Hepatocyte (in vitro differentiated cells): ENCODE measurements at regions not wholly inside any gene's neighbourhood (a gene's known extent, or its start where the extent isn't known, plus 50 kb on each side); places are given as distances from the start of the nearest gene placed in this dataset.
A peak's percentile ranks its signal among the peaks of the same experiment; 100 is the strongest.

Experiments
- DNase-seq: peaks from one replicate; pipeline ENCODE4 v3.0.0-alpha.2; 2016; ENCODE audit warnings: low spot score
- H2AFZ ChIP-seq: fragments of 200-600 bp; sonication (generic); 2 replicates; pipeline ENCODE4 v1.6.0; 2016; ENCODE audit warnings: antibody characterized with exemption, mild to moderate bottlenecking
- H3K27ac ChIP-seq: fragments of 200-600 bp; sonication (generic); 2 replicates; pipeline ENCODE4 v1.5.1; 2016; ENCODE audit warnings: mild to moderate bottlenecking
- H3K27me3 ChIP-seq: fragments of 200-600 bp; sonication (generic); 2 replicates; pipeline ENCODE4 v1.6.1; 2016
- H3K36me3 ChIP-seq: fragments of 200-600 bp; sonication (generic); replicated peaks from 2 replicates; pipeline ENCODE4 v1.5.1; 2016; ENCODE audit warnings: low read depth; ENCODE audit not compliant: insufficient read depth
- H3K4me1 ChIP-seq: fragments of 200-600 bp; sonication (generic); 2 replicates; pipeline ENCODE4 v1.5.1; 2016; ENCODE audit warnings: mild to moderate bottlenecking, moderate library complexity; ENCODE audit not compliant: insufficient read depth
- H3K4me2 ChIP-seq: fragments of 200-600 bp; sonication (generic); 2 replicates; pipeline ENCODE4 v1.6.0; 2016
- H3K4me3 ChIP-seq: fragments of 200-600 bp; sonication (generic); 2 replicates; pipeline ENCODE4 v1.5.1; 2016; ENCODE audit warnings: mild to moderate bottlenecking
- H3K79me2 ChIP-seq: fragments of 200-600 bp; sonication (generic); 2 replicates; pipeline ENCODE4 v1.6.0; 2017; ENCODE audit warnings: mild to moderate bottlenecking
- H3K9me2 ChIP-seq: fragments of 200-600 bp; sonication (generic); replicated peaks from 2 replicates; pipeline ENCODE4 v1.6.0; 2017; ENCODE audit warnings: mild to moderate bottlenecking; ENCODE audit not compliant: insufficient read depth
- H3K9me3 ChIP-seq: fragments of 200-600 bp; sonication (generic); 2 replicates; pipeline ENCODE4 v1.5.1; 2016; ENCODE audit warnings: low read depth, mild to moderate bottlenecking
- H4K20me1 ChIP-seq: fragments of 200-600 bp; sonication (generic); 2 replicates; pipeline ENCODE4 v1.6.0; 2016; ENCODE audit warnings: mild to moderate bottlenecking; ENCODE audit not compliant: insufficient read depth, poor library complexity, severe bottlenecking
- EZH2 ChIP-seq: fragments of 200-600 bp; sonication (generic); IDR thresholded peaks from 2 replicates; pipeline ENCODE4 v1.6.1; 2016; ENCODE audit warnings: antibody characterized with exemption, mild to moderate bottlenecking, borderline replicate concordance
- EZH2phosphoT487 ChIP-seq: fragments of 200-600 bp; sonication (generic); IDR thresholded peaks from one replicate; pipeline ENCODE4 v1.6.1; 2018; ENCODE audit warnings: antibody characterized with exemption, mild to moderate bottlenecking, low read depth, moderate library complexity; ENCODE audit not compliant: unreplicated experiment, severe bottlenecking
- WGBS: methylation state at CpG from one replicate; pipeline ENCODE4 v1.1.6; 2016; ENCODE audit warnings: low lambda C conversion rate; ENCODE audit errors: missing lambda C conversion rate; 5-methylcytosine and 5-hydroxymethylcytosine counted together
- TF ChIP-seq, protein P1 (sequence below): fragments of 200-600 bp; sonication (generic); IDR thresholded peaks from 2 replicates; pipeline ENCODE4 v1.5.1; 2016; ENCODE audit warnings: antibody characterized with exemption, mild to moderate bottlenecking; ENCODE audit not compliant: poor library complexity

GRCh38 chr9:111152614-111153406 is 114.5 kb upstream of the LPAR1 start:
- no peaks in the 10 kb centered on the region for H4K20me1 ChIP-seq
- H3K9me2 ChIP-seq = no peaks in the 10 kb centered on the region
- no peaks in the 10 kb centered on the region for H3K9me3 ChIP-seq
- H3K27me3 ChIP-seq = no peaks in the 10 kb centered on the region
- H3K4me1 ChIP-seq = no peaks in the 10 kb centered on the region
- H3K27ac ChIP-seq = no peak overlapping the region
- WGBS = 40% methylated on average over 2 of the region's 2 CpGs
- no peaks in the 10 kb centered on the region for H3K79me2 ChIP-seq
- DNase-seq = no peak
- no peak overlapping the region for H3K4me2 ChIP-seq
- no peak overlapping the region for H2AFZ ChIP-seq
- H3K4me3 ChIP-seq = no peak overlapping the region
- no peak for TF ChIP-seq EZH2
- TF ChIP-seq, protein P1, sequence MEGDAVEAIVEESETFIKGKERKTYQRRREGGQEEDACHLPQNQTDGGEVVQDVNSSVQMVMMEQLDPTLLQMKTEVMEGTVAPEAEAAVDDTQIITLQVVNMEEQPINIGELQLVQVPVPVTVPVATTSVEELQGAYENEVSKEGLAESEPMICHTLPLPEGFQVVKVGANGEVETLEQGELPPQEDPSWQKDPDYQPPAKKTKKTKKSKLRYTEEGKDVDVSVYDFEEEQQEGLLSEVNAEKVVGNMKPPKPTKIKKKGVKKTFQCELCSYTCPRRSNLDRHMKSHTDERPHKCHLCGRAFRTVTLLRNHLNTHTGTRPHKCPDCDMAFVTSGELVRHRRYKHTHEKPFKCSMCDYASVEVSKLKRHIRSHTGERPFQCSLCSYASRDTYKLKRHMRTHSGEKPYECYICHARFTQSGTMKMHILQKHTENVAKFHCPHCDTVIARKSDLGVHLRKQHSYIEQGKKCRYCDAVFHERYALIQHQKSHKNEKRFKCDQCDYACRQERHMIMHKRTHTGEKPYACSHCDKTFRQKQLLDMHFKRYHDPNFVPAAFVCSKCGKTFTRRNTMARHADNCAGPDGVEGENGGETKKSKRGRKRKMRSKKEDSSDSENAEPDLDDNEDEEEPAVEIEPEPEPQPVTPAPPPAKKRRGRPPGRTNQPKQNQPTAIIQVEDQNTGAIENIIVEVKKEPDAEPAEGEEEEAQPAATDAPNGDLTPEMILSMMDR = no peak
- TF ChIP-seq EZH2phosphoT487 = no peak
- H3K36me3 ChIP-seq = no peaks in the 10 kb centered on the region

GRCh38 chr9:111151537-111151936 is 113.3 kb upstream of the LPAR1 start:
- H3K4me2 ChIP-seq = no peak overlapping the region
- no peak overlapping the region for H3K4me3 ChIP-seq
- TF ChIP-seq EZH2phosphoT487 (no peak), EZH2 (no peak)
- TF ChIP-seq, protein P1 = peak; percentile 8
- H2AFZ ChIP-seq = no peak overlapping the region
- no peaks in the 10 kb centered on the region for H3K4me1 ChIP-seq
- no peaks in the 10 kb centered on the region for H3K79me2 ChIP-seq
- WGBS = 74% methylated on average over 1 of the region's 1 CpG
- no peak overlapping the region for H3K27ac ChIP-seq
- no peaks in the 10 kb centered on the region for H3K9me3 ChIP-seq
- no peaks in the 10 kb centered on the region for H3K9me2 ChIP-seq
- H4K20me1 ChIP-seq = no peaks in the 10 kb centered on the region
- no peaks in the 10 kb centered on the region for H3K36me3 ChIP-seq
- no peaks in the 10 kb centered on the region for H3K27me3 ChIP-seq
- DNase-seq = no peak

GRCh38 chr9:111150181-111150580 is 111.9 kb upstream of the LPAR1 start:
- DNase-seq = no peak
- Histone ChIP-seq H3K27ac (no peak overlapping the region), H3K36me3 (no peaks in the 10 kb centered on the region), H2AFZ (no peak overlapping the region), H4K20me1 (no peaks in the 10 kb centered on the region), H3K4me3 (no peak overlapping the region), H3K9me2 (no peaks in the 10 kb centered on the region), H3K9me3 (no peaks in the 10 kb centered on the region), H3K27me3 (no peaks in the 10 kb centered on the region), H3K79me2 (no peaks in the 10 kb centered on the region), H3K4me2 (no peak overlapping the region), H3K4me1 (no peaks in the 10 kb centered on the region)
- TF ChIP-seq EZH2 = no peak
- 93% methylated on average over 2 of the region's 2 CpGs for WGBS

DNA sequence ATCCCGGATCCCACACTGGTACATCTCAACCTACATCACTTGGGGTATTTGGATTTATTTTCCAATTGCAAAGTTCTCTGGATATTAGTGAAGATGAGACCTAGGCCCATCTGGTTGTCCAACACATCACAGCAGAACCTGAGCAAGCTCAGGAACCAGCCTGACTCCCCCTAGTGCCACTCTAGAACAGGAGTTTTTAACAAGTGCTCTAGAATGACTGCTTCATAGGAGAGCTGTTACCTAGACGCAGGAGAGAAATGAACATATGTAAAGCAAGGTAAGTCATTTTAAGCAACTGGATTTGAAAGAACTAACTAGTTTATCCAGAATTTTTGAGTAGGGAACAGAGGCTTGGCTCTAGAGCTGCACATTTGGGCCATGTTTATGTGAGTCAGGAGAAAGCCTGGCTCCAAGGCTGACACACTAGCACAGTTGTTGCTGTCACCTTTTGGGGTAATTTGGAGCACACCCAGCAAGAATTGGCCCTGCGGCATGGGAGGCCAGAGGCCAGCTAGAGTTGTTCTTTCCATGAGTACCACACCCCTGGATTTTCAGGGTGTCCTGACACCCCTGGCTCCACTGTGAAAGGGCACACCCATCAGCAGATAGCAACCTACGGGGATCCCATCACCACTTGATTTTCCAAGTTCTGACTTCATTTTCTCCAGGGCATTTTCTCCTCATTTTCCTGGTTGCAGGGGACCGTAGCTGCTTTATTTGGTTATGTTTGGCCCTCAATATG is 110.9 kb upstream of the LPAR1 start:
- Histone ChIP-seq H2AFZ (no peak overlapping the region), H3K9me3 (no peaks in the 10 kb centered on the region), H3K9me2 (no peaks in the 10 kb centered on the region), H3K79me2 (no peaks in the 10 kb centered on the region), H3K27me3 (no peaks in the 10 kb centered on the region), H4K20me1 (no peaks in the 10 kb centered on the region), H3K4me1 (no peaks in the 10 kb centered on the region), H3K4me3 (no peak overlapping the region), H3K27ac (no peak overlapping the region), H3K36me3 (no peaks in the 10 kb centered on the region), H3K4me2 (no peak overlapping the region)
- 94% methylated on average over 5 of the region's 5 CpGs for WGBS
- TF ChIP-seq EZH2phosphoT487 = no peak
- TF ChIP-seq, protein P1 = peak; percentile 3
- no peak for TF ChIP-seq EZH2
- DNase-seq = no peak
